Activated T-helper 1 cell treated with anti-CD3 and anti-CD28 coated beads, Interleukin-12 subunit alpha, Interleukin-12 subunit beta, Interleukin-2, Interleukin-4 antibody, amounts not matched to agents 30 ng/mL and 10 ng/mL and 1 ng/mL, durations not matched to agents 14 hours and 24 hours and 36 hours (primary cell): ENCODE measurements at regions not wholly inside any gene's neighbourhood (a gene's known extent, or its start where the extent isn't known, plus 50 kb on each side); places are given as distances from the start of the nearest gene placed in this dataset.

Experiments used
- DNase-seq: peaks from one replicate; pipeline ENCODE4 v3.0.0; 2021; ENCODE audit warnings: low spot score
- H3K27ac Mint-ChIP-seq: one replicate; pipeline ENCODE4 v1.8.0; 2021; ENCODE audit warnings: mild to moderate bottlenecking, mixed read lengths
- H3K27me3 Mint-ChIP-seq: one replicate; pipeline ENCODE4 v1.8.0; 2022; ENCODE audit warnings: mild to moderate bottlenecking, moderate library complexity, mixed read lengths; ENCODE audit not compliant: insufficient read depth
- H3K36me3 Mint-ChIP-seq: one replicate; pipeline ENCODE4 v1.8.0; 2021; ENCODE audit warnings: low read depth, mixed read lengths
- H3K4me1 Mint-ChIP-seq: one replicate; pipeline ENCODE4 v1.8.0; 2021; ENCODE audit warnings: low read depth, mixed read lengths
- H3K4me3 Mint-ChIP-seq: one replicate; pipeline ENCODE4 v1.8.0; 2021; ENCODE audit warnings: mild to moderate bottlenecking, moderate library complexity, mixed read lengths
- H3K9me3 Mint-ChIP-seq: one replicate; pipeline ENCODE4 v1.8.0; 2021; ENCODE audit warnings: mixed read lengths
- intact Hi-C: fragments of 100-400 bp; cut with micrococcal nuclease; formaldehyde crosslinking; loops from one replicate; pipeline ENCODE4 v1.15.1; 2024

GRCh38 chr1:68301471-68302001 lies 69.2 kb upstream of the WLS start:
- DNase-seq, result no peak
- H3K27me3 Mint-ChIP-seq, result no peaks in the 10 kb centered on the region
- H3K9me3 Mint-ChIP-seq, result no peaks in the 10 kb centered on the region
- intact Hi-C loops, result no loop called here
- no peak overlapping the region for H3K27ac Mint-ChIP-seq
- no peak overlapping the region for H3K4me3 Mint-ChIP-seq
- H3K4me1 Mint-ChIP-seq, result no peaks in the 10 kb centered on the region
- H3K36me3 Mint-ChIP-seq, result no peaks in the 10 kb centered on the region

DNA sequence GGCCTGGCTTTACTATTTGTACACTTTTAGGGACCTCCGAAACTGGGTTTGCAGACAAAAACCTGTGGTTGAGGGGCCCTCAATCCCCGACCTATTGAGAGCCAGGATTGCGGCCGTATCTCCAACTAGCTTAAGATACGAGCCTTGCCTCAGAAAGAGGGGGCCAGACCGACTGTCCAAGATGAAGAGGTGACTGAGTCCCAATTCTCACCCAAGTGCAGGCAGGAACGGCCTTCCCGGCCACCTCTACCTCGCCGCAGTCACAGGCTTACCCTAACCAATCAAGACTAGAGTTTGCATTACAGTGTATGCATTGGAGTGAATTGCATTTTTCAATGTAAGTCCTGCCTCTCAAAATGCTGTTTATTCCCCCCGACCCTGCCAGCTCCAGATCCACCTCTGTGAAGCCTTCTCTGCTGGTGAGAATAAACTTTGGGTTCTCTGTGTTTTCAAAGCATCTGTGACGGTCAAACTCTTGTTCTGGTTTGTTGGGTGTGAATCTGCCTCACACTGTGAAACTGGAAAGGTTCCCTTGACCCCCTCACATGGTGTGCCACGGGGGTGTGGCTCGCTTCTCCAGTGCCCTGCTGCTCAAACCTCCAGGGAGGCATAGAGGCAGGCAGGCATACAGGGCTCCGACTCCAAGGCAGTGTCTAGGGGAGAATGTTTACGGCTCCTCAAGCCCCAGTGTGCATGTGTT lies 62.2 kb upstream of the WLS start:
- Mint-ChIP-seq H3K36me3 (no peaks in the 10 kb centered on the region), H3K27ac (no peak overlapping the region), H3K9me3 (no peaks in the 10 kb centered on the region), H3K27me3 (peaks cover 3% of the 10 kb centered on the region), H3K4me1 (no peaks in the 10 kb centered on the region), H3K4me3 (no peak overlapping the region)
- intact Hi-C loops, result no loop called here
- no peak for DNase-seq

- Mint-ChIP-seq H3K4me1 (no peaks in the 10 kb centered on the region), H3K4me3 (no peak overlapping the region), H3K27ac (no peak overlapping the region), H3K36me3 (no peaks in the 10 kb centered on the region), H3K9me3 (no peaks in the 10 kb centered on the region), H3K27me3 (peaks cover 3% of the 10 kb centered on the region)
- no peak for DNase-seq
- intact Hi-C loops, result no loop called here
Measured at GRCh38 chr1:68293609-68294366, 61.5 kb upstream of the WLS start.

DNA sequence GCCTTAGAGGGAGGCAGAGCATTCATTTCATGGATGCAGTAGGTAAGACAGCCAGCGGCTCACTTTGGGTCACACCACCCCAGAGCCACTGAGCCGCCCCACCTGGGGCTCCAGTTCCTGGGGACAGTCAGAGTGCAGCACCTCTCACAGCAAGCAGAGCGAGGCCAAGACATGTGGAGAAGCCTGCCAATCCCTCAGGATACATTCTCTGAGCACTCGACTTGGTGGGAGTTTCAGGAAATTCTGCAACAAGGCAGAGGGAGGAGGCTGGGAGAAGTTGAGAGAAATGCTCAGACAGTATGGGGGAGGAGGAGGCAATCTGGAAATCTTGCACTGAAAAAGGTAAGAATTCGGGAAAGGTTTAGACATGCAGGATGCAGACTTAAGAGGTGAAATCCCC lies 60.8 kb upstream of the WLS start:
- Mint-ChIP-seq H3K27ac (no peak overlapping the region), H3K4me3 (no peak overlapping the region)

DNA sequence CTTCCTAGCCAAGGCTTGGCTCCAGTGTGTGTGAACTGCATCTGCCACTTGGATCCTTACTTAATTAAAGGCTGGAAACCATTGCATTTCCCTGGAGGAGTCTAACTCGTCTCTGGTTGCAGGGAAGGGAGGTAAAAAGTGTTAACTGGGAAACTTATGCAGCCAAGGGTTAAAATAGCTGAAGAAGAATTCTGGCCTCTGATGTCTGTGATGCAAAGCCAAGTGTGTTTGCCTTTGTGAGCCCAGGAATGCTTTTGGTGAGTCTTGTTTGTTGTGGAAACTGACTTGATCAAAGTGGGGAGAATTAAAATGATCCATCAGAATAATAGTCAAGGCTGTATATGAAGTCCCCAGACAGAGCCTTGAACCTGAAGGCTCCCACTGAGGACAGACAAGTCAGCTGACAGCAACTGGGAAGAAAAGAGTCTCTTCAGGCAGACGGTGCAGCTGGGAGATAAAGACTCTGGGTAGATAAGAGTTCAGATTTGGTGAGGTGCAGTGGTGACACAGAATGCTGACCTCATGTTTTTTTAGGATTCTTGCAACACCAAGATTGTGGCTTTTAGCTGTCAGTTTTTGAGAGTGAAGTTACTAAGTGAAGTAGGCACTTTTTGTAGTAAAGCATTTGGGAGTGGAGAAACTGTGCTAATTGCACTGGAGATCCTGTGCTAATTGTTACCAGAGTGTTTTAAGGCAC lies 59.5 kb upstream of the WLS start:
- H3K4me1 Mint-ChIP-seq, result no peaks in the 10 kb centered on the region
- H3K36me3 Mint-ChIP-seq, result no peaks in the 10 kb centered on the region
- intact Hi-C loops, result no loop called here
- DNase-seq, result no peak
- no peak overlapping the region for H3K27ac Mint-ChIP-seq
- H3K4me3 Mint-ChIP-seq, result no peak overlapping the region
- H3K27me3 Mint-ChIP-seq, result peaks cover 3% of the 10 kb centered on the region
- no peaks in the 10 kb centered on the region for H3K9me3 Mint-ChIP-seq

More for the DNA sequence above, 60.8 kb upstream of the WLS start:
- H3K36me3 Mint-ChIP-seq, result no peaks in the 10 kb centered on the region
- intact Hi-C loops, result no loop called here
- no peaks in the 10 kb centered on the region for H3K9me3 Mint-ChIP-seq
- H3K4me1 Mint-ChIP-seq, result no peaks in the 10 kb centered on the region
- no peak for DNase-seq
- H3K27me3 Mint-ChIP-seq, result peaks cover 3% of the 10 kb centered on the region

DNA sequence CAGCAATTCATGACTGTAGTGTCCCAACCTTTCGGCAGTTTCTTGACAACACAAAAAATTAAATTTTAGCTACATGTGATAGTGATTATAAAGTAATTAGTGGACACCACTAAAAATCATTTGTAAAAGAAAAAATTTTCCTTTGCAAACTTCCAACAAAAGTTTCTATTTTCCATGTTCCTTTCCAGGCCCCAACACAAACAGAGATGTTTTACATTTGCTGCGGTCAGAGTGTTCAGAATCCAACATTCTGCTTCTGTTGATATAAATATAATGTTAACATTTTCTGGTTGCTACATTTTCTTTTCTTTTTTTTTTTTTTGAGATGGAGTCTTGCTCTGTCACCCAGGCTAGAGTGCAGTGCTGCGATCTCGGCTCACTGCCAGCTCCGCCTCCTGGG lies 54.9 kb upstream of the WLS start:
- Mint-ChIP-seq H3K4me3 (no peak overlapping the region), H3K27me3 (no peaks in the 10 kb centered on the region), H3K4me1 (no peaks in the 10 kb centered on the region), H3K36me3 (no peaks in the 10 kb centered on the region), H3K27ac (no peak overlapping the region), H3K9me3 (no peaks in the 10 kb centered on the region)
- no peak for DNase-seq
- intact Hi-C loops, result no loop called here

GRCh38 chr1:68285046-68285445 lies 52.7 kb upstream of the WLS start:
- intact Hi-C loops, result no loop called here
- DNase-seq, result no peak
- Mint-ChIP-seq H3K4me3 (no peak overlapping the region), H3K36me3 (no peaks in the 10 kb centered on the region), H3K4me1 (no peaks in the 10 kb centered on the region), H3K27me3 (no peaks in the 10 kb centered on the region), H3K9me3 (no peaks in the 10 kb centered on the region), H3K27ac (no peak overlapping the region)

GRCh38 chr1:68281946-68282615 lies 49.8 kb upstream of the WLS start:
- Mint-ChIP-seq H3K27ac (no peak overlapping the region), H3K4me3 (no peak overlapping the region), H3K27me3 (no peaks in the 10 kb centered on the region), H3K9me3 (no peaks in the 10 kb centered on the region), H3K36me3 (no peaks in the 10 kb centered on the region), H3K4me1 (no peaks in the 10 kb centered on the region)
- intact Hi-C loops, result no loop called here
- DNase-seq, result no peak
